ENCODE measurements at regions not wholly inside any gene's neighbourhood (a gene's known extent, or its start where the extent isn't known, plus 50 kb on each side); places are given as distances from the start of the nearest gene placed in this dataset.
A peak's percentile ranks its signal among the peaks of the same experiment; 100 is the strongest.
"Not testable (repeated sequence)": the region's sequence is repeated elsewhere in the genome, so short reads cannot be mapped to it uniquely, and the experiment has no call there.

DNA sequence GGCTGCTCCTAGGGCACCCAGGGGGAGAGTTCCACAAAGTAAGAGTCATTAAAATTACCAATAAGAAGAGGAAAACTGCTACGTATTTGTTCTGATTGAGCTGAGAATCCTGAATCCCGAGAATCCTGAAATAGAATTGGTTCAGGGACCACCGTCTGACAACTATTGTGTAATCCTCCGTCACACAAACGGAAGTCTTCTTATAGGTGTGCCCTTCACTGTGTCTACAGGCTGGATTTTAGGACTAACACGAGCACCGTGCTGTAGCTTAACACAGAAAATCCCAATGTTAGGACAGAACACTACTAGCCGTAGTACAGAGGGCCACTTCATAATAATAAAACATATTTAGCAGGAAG is 50.6 kb upstream of the RNF182 start:
- no peak for DNase-seq

DNA sequence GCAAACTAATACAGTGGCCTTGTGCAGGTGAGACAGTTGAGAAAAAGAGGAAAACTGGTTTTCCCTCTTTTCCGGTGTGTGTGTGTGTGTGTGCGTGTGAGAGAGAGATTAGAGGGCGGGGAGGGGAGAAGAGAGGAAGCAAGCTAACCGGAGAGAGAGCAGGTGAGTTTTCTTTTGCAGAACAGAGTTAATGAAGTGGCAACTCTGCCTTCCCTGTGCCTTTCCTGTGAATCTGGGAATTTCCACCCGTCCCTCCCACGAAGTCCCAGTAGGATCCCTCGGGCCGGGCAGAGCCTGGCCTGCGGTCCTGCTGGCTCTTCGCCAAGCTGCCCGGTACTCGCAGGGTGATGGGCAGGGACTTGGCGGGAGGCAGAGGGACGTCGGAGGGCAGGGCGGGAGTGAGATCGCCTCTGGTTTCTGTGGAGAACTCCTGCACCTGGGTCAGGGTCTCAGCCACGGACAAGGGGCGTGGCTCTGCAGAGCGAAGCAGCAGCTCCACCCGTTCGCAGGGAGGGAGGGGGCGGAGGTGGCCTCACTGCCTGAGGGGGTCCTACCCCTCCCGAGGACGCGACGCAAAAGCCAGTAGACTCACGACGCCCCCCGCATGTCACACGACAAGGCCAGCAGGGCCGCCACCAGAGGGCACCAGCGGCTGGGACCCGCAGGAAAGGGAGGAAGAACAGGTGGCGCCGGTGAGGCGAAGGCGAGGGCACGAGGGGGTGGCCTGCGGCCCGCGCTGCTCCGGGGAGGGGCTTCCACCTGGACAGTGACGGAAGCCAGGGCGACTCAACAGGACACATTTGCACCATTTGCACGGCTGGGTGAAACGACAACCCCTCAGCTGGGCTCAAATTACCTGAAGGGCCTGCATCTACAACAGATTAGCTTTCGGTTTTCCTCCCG is 51.2 kb upstream of the RNF182 start:
- DNase-seq, result peak; percentile 75

GRCh38 chr6:13872681-13873080 is 52.1 kb upstream of the RNF182 start:
- no peak for DNase-seq

DNA sequence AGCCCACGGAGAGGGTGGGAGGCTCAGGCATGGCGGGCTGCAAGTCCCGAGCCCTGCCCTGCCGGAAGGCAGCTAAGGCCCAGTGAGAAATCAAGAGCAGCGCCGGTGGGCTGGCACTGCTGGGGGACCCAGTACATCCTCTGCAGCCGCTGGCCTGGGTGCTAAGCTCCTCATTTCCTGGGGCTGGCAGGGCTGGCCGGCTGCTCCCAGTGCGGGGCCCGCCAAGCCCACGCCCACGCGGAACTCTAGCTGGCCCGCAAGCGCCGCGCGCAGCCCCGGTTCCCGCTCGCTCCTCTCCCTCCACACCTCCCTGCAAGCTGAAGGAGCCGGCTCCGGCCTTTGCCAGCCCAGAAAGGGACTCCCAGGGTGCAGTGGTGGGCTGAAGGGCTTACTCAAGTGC is 52.7 kb upstream of the RNF182 start:
- not testable (repeated sequence) for DNase-seq

- DNase-seq, result no peak
Observed at GRCh38 chr6:13870214-13870830, 54.4 kb upstream of the RNF182 start.

DNA sequence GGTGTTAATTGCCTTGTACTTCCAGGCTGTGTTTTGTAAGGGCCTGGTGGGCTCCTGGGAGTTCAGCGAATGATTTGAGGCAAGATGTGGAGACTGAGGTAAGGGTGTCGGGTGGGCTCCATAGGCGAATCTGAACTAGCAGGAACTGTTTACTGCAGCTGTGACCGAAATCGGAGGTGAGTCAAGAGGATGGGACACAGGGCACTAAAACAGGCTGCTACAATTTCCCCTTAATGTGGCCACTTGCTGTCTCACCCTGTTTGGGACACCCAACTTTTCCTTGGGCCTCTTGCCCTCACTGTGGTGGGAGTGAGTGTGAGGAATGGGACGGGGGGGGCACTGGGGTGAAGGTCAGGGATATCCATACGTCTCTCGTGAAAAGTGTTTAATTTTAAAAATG is 53.9 kb upstream of the MCUR1 start:
- DNase-seq, result no peak

GRCh38 chr6:13866301-13866700 is 51.9 kb upstream of the MCUR1 start:
- no peak for DNase-seq

GRCh38 chr6:13865141-13865540 is 50.8 kb upstream of the MCUR1 start:
- no peak for DNase-seq

- not testable (repeated sequence) for DNase-seq
Observed at GRCh38 chr6:13864669-13865068, 50.3 kb upstream of the MCUR1 start.
